WTC11 (cell line): ENCODE measurements at regions not wholly inside any gene's neighbourhood (a gene's known extent, or its start where the extent isn't known, plus 50 kb on each side); places are given as distances from the start of the nearest gene placed in this dataset.

Source experiments
- ATAC-seq: fragments of 200-7000 bp; cut with Tn5 transposase; 2 replicates; pipeline ENCODE4 v1.10.0; 2021; ENCODE audit warnings: mild to moderate bottlenecking, moderate library complexity
- CTCF ChIA-PET: fragments of 300-600 bp; sonication (Branson Sonifier 250); formaldehyde crosslinking; loops from one replicate; lab custom pipeline; 2021; ENCODE audit warnings: antibody characterized with exemption; lab: Charles Lee
- POLR2A ChIA-PET: fragments of 350-600 bp; sonication (Branson Sonifier 250); formaldehyde crosslinking; loops from one replicate; lab custom pipeline; 2021; ENCODE audit warnings: antibody characterized with exemption; lab: Charles Lee
- DNase-seq: peaks from one replicate; pipeline ENCODE4 v3.0.0; 2021; ENCODE audit warnings: low spot score
- H3K27ac Mint-ChIP-seq: 2 replicates; pipeline ENCODE4 v1.8.0; 2021; ENCODE audit warnings: mixed read lengths
- H3K27me3 Mint-ChIP-seq: 2 replicates; pipeline ENCODE4 v1.8.0; 2021; ENCODE audit warnings: low read depth, mild to moderate bottlenecking, moderate library complexity, mixed read lengths
- H3K36me3 Mint-ChIP-seq: 2 replicates; pipeline ENCODE4 v1.8.0; 2021; ENCODE audit warnings: mixed read lengths
- H3K4me1 Mint-ChIP-seq: 2 replicates; pipeline ENCODE4 v1.8.0; 2022; ENCODE audit warnings: mixed read lengths
- H3K4me3 Mint-ChIP-seq: 2 replicates; pipeline ENCODE4 v1.8.0; 2021; ENCODE audit warnings: mild to moderate bottlenecking, moderate library complexity, mixed read lengths
- H3K9me3 Mint-ChIP-seq: 2 replicates; pipeline ENCODE4 v1.8.0; 2021; ENCODE audit warnings: mixed read lengths
- CBFB ChIP-seq: sonication (generic); formaldehyde crosslinking; IDR thresholded peaks from 2 replicates; pipeline ENCODE4 v1.8.1; 2022; ENCODE audit warnings: mild to moderate bottlenecking, low read depth, missing genetic modification reagents
- CREB1 ChIP-seq: sonication (generic); formaldehyde crosslinking; IDR thresholded peaks from 2 replicates; pipeline ENCODE4 v1.8.0; 2023; ENCODE audit warnings: mild to moderate bottlenecking, missing genetic modification reagents
- ETV6 ChIP-seq: sonication (generic); formaldehyde crosslinking; IDR thresholded peaks from 2 replicates; pipeline ENCODE4 v1.8.1; 2022; ENCODE audit warnings: mild to moderate bottlenecking, missing genetic modification reagents
- KAT7 ChIP-seq: sonication (generic); formaldehyde crosslinking; IDR thresholded peaks from 2 replicates; pipeline ENCODE4 v1.8.1; 2023; ENCODE audit warnings: missing genetic modification reagents, mild to moderate bottlenecking, borderline replicate concordance
- NFYB ChIP-seq: sonication (generic); formaldehyde crosslinking; conservative IDR thresholded peaks from 2 replicates; pipeline ENCODE4 v1.8.0; 2022; ENCODE audit warnings: low read depth, missing genetic modification reagents
- RORB ChIP-seq: fragments of 250-450 bp; sonication (Bioruptor Pico); IDR thresholded peaks from 2 replicates; pipeline ENCODE4 v1.9.0; 2021; ENCODE audit warnings: mild to moderate bottlenecking
- ZBTB21 ChIP-seq: sonication (generic); formaldehyde crosslinking; IDR thresholded peaks from 2 replicates; pipeline ENCODE4 v1.8.1; 2023; ENCODE audit warnings: mild to moderate bottlenecking, missing genetic modification reagents, borderline replicate concordance
- ZNF219 ChIP-seq: sonication (generic); formaldehyde crosslinking; IDR thresholded peaks from 2 replicates; pipeline ENCODE4 v1.8.0; 2023; ENCODE audit warnings: missing genetic modification reagents, mild to moderate bottlenecking, borderline replicate concordance
- ZNF423 ChIP-seq: fragments of 250-450 bp; sonication (Bioruptor Pico); IDR thresholded peaks from 2 replicates; pipeline ENCODE4 v2.1.2; 2022; ENCODE audit warnings: mild to moderate bottlenecking, moderate library complexity
- TF ChIP-seq, protein P1 (sequence below): sonication (generic); formaldehyde crosslinking; IDR thresholded peaks from 2 replicates; pipeline ENCODE4 v1.8.1; 2022; ENCODE audit warnings: mild to moderate bottlenecking, moderate library complexity, missing genetic modification reagents
- TF ChIP-seq, protein P2 (sequence below): sonication (generic); formaldehyde crosslinking; IDR thresholded peaks from 2 replicates; pipeline ENCODE4 v1.8.1; 2022; ENCODE audit warnings: mild to moderate bottlenecking, missing genetic modification reagents, moderate library complexity, borderline replicate concordance
- TF ChIP-seq, protein P3 (sequence below): fragments of 250-450 bp; sonication (Bioruptor Pico); IDR thresholded peaks from 2 replicates; pipeline ENCODE4 v1.9.0; 2021; ENCODE audit warnings: moderate library complexity, mild to moderate bottlenecking, inconsistent platforms, borderline replicate concordance
- TF ChIP-seq, protein P4 (sequence below): sonication (generic); formaldehyde crosslinking; IDR thresholded peaks from 2 replicates; pipeline ENCODE4 v1.8.0; 2022; ENCODE audit warnings: mild to moderate bottlenecking, missing genetic modification reagents
- TF ChIP-seq, protein P5 (sequence below): sonication (generic); formaldehyde crosslinking; IDR thresholded peaks from 2 replicates; pipeline ENCODE4 v1.8.1; 2022; ENCODE audit warnings: low read depth, mild to moderate bottlenecking, moderate library complexity, missing genetic modification reagents, borderline replicate concordance
- TF ChIP-seq, protein P6 (sequence below): sonication (generic); formaldehyde crosslinking; IDR thresholded peaks from 2 replicates; pipeline ENCODE4 v1.8.1; 2022; ENCODE audit warnings: low read depth, missing genetic modification reagents, borderline replicate concordance
- TF ChIP-seq, protein P7 (sequence below): sonication (generic); formaldehyde crosslinking; IDR thresholded peaks from 2 replicates; pipeline ENCODE4 v1.8.1; 2023; ENCODE audit warnings: mild to moderate bottlenecking, missing genetic modification reagents, moderate library complexity
- TF ChIP-seq, protein P8 (sequence below): sonication (generic); formaldehyde crosslinking; conservative IDR thresholded peaks from 2 replicates; pipeline ENCODE4 v1.8.1; 2022; ENCODE audit warnings: mild to moderate bottlenecking, missing genetic modification reagents
- TF ChIP-seq, protein P9 (sequence below): fragments of 250-450 bp; sonication (Bioruptor Pico); IDR thresholded peaks from 2 replicates; pipeline ENCODE4 v1.9.0; 2021; ENCODE audit warnings: mild to moderate bottlenecking

DNA sequence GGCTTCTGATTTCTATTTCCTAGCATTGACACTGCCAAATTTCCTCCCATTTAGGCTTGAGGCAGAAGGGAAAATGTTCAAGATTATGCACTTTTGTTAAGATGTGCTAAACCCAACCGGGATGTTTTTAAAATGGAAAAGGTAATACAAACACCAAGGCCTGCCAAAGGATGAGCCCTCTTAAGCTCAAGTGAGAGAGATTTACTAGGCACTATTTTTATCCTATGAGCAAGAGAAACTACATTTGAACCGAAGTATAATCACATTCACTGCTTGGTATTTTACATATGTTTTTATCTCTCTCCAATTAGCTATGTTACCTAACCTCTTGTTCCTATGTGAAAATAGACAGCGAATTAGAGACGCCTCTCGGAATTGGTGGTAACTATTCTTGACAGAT is 295.8 kb downstream of the GABRB3 start:
- Mint-ChIP-seq H3K27me3 (no peaks in the 10 kb centered on the region; the same call in 1 of the 2 replicates), H3K36me3 (peaks cover 18% of the 10 kb centered on the region), H3K4me3 (no peak overlapping the region), H3K4me1 (peaks cover 17% of the 10 kb centered on the region), H3K9me3 (peaks cover 19% of the 10 kb centered on the region), H3K27ac (no peak overlapping the region)
- ATAC-seq (no peak), DNase-seq (no peak)
- POLR2A ChIA-PET: no interaction called here
- TF ChIP-seq, protein P1, sequence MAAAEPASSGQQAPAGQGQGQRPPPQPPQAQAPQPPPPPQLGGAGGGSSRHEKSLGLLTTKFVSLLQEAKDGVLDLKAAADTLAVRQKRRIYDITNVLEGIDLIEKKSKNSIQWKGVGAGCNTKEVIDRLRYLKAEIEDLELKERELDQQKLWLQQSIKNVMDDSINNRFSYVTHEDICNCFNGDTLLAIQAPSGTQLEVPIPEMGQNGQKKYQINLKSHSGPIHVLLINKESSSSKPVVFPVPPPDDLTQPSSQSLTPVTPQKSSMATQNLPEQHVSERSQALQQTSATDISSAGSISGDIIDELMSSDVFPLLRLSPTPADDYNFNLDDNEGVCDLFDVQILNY (CRISPR knock-in tag): no peak
- TF ChIP-seq, protein P2, sequence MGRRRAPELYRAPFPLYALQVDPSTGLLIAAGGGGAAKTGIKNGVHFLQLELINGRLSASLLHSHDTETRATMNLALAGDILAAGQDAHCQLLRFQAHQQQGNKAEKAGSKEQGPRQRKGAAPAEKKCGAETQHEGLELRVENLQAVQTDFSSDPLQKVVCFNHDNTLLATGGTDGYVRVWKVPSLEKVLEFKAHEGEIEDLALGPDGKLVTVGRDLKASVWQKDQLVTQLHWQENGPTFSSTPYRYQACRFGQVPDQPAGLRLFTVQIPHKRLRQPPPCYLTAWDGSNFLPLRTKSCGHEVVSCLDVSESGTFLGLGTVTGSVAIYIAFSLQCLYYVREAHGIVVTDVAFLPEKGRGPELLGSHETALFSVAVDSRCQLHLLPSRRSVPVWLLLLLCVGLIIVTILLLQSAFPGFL (CRISPR knock-in tag): no peak
- TF ChIP-seq, protein P3, sequence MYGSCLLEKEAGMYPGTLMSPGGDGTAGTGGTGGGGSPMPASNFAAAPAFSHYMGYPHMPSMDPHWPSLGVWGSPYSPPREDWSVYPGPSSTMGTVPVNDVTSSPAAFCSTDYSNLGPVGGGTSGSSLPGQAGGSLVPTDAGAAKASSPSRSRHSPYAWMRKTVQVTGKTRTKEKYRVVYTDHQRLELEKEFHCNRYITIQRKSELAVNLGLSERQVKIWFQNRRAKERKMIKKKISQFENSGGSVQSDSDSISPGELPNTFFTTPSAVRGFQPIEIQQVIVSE (CRISPR knock-in tag): no peak
- TF ChIP-seq, protein P4, sequence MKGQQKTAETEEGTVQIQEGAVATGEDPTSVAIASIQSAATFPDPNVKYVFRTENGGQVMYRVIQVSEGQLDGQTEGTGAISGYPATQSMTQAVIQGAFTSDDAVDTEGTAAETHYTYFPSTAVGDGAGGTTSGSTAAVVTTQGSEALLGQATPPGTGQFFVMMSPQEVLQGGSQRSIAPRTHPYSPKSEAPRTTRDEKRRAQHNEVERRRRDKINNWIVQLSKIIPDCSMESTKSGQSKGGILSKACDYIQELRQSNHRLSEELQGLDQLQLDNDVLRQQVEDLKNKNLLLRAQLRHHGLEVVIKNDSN (CRISPR knock-in tag): no peak
- TF ChIP-seq, protein P5, sequence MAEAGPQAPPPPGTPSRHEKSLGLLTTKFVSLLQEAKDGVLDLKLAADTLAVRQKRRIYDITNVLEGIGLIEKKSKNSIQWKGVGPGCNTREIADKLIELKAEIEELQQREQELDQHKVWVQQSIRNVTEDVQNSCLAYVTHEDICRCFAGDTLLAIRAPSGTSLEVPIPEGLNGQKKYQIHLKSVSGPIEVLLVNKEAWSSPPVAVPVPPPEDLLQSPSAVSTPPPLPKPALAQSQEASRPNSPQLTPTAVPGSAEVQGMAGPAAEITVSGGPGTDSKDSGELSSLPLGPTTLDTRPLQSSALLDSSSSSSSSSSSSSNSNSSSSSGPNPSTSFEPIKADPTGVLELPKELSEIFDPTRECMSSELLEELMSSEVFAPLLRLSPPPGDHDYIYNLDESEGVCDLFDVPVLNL (CRISPR knock-in tag): no peak
- TF ChIP-seq, protein P6, sequence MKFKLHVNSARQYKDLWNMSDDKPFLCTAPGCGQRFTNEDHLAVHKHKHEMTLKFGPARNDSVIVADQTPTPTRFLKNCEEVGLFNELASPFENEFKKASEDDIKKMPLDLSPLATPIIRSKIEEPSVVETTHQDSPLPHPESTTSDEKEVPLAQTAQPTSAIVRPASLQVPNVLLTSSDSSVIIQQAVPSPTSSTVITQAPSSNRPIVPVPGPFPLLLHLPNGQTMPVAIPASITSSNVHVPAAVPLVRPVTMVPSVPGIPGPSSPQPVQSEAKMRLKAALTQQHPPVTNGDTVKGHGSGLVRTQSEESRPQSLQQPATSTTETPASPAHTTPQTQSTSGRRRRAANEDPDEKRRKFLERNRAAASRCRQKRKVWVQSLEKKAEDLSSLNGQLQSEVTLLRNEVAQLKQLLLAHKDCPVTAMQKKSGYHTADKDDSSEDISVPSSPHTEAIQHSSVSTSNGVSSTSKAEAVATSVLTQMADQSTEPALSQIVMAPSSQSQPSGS (CRISPR knock-in tag): no peak
- TF ChIP-seq CBFB: no peak
- CTCF ChIA-PET: no interaction called here

DNA sequence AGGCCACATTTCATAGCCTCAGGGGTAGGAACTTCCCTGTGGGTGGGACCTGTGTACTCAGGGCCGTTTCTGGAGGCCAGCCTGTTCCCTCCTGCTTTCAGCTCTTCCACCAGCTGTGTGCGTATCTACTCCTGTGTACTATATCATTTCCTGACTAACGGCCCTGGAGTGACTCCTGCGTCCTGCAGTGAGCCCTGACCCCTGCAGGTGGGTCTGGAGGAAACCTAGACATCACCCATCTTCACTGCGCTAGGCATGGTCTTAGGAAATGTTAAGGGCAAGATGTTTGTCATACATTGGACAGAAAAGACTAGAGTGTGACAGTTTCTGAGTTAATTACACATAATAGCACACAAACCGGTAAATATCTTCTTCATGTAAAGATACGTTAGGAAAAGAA is 297.3 kb downstream of the GABRB3 start:
- ATAC-seq: peak; percentile 36; the same call in 1 of the 2 replicates
- H3K4me3 Mint-ChIP-seq: no peak overlapping the region
- no peak for TF ChIP-seq ZNF423 (CRISPR knock-in tag)
- no peak for TF ChIP-seq CREB1
- TF ChIP-seq, all 79 proteins: peak for 0
- Mint-ChIP-seq H3K4me1 (peaks cover 22% of the 10 kb centered on the region), H3K27me3 (no peaks in the 10 kb centered on the region; the same call in 1 of the 2 replicates), H3K36me3 (peaks cover 18% of the 10 kb centered on the region), H3K9me3 (peaks cover 19% of the 10 kb centered on the region), H3K27ac (no peak overlapping the region)
- POLR2A ChIA-PET: no interaction called here
- DNase-seq: no peak
- CTCF ChIA-PET: no interaction called here

DNA sequence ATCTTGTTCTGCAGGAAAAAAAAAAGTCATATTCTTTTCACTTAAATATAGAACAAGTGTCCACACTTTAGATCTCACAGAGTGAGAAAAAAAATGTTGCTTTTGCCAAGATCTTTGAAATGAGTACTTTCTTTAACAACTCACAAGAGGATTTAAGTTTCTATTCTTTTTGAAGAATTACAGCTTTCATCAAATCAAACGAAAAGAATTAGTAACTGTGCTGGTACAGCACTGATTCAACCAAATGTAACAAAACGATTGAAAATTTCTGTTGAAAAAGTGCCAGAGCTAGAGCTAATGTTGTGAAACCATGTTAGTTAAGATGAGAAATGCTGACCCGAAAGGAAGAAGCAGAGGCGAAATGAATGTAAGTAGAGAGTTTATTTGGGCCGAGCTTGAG is 300.2 kb downstream of the GABRB3 start:
- ATAC-seq (no peak), DNase-seq (no peak)
- H3K27me3 Mint-ChIP-seq: no peaks in the 10 kb centered on the region; the same call in 1 of the 2 replicates
- no peak overlapping the region; the same call in 1 of the 2 replicates for H3K27ac Mint-ChIP-seq
- peaks cover 20% of the 10 kb centered on the region for H3K9me3 Mint-ChIP-seq
- CTCF ChIA-PET: no interaction called here
- POLR2A ChIA-PET: no interaction called here
- no peak overlapping the region for H3K4me3 Mint-ChIP-seq
- H3K4me1 Mint-ChIP-seq: peaks cover 22% of the 10 kb centered on the region
- peaks cover 18% of the 10 kb centered on the region for H3K36me3 Mint-ChIP-seq
- TF ChIP-seq ZBTB21 (CRISPR knock-in tag): no peak
- TF ChIP-seq, protein P6 (CRISPR knock-in tag): no peak
- TF ChIP-seq ZNF423 (CRISPR knock-in tag): no peak
- TF ChIP-seq ZNF219 (CRISPR knock-in tag): no peak
- TF ChIP-seq, protein P7, sequence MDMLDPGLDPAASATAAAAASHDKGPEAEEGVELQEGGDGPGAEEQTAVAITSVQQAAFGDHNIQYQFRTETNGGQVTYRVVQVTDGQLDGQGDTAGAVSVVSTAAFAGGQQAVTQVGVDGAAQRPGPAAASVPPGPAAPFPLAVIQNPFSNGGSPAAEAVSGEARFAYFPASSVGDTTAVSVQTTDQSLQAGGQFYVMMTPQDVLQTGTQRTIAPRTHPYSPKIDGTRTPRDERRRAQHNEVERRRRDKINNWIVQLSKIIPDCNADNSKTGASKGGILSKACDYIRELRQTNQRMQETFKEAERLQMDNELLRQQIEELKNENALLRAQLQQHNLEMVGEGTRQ (CRISPR knock-in tag): no peak
- TF ChIP-seq CREB1: no peak
- TF ChIP-seq KAT7 (CRISPR knock-in tag): no peak
- TF ChIP-seq, protein P8, sequence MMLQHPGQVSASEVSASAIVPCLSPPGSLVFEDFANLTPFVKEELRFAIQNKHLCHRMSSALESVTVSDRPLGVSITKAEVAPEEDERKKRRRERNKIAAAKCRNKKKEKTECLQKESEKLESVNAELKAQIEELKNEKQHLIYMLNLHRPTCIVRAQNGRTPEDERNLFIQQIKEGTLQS (CRISPR knock-in tag): no peak
- TF ChIP-seq NFYB (CRISPR knock-in tag): no peak
- TF ChIP-seq, protein P9, sequence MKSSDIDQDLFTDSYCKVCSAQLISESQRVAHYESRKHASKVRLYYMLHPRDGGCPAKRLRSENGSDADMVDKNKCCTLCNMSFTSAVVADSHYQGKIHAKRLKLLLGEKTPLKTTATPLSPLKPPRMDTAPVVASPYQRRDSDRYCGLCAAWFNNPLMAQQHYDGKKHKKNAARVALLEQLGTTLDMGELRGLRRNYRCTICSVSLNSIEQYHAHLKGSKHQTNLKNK (CRISPR knock-in tag): no peak
- no peak for TF ChIP-seq RORB
- TF ChIP-seq ETV6 (CRISPR knock-in tag): no peak
- TF ChIP-seq, protein P1 (CRISPR knock-in tag): no peak
- TF ChIP-seq, protein P2 (CRISPR knock-in tag): no peak
